Ovary (tissue), 7 donors: ENCODE measurements at regions not wholly inside any gene's neighbourhood (a gene's known extent, or its start where the extent isn't known, plus 50 kb on each side); places are given as distances from the start of the nearest gene placed in this dataset.

Source experiments
- DNase-seq, 5 donors: peaks; one replicate each; pipeline ENCODE4 v3.0.0-alpha.2; 2019 to 2020
- H3K27ac ChIP-seq, 2 donors: fragments of 200-600 bp; one replicate each; pipeline versions ENCODE4 v1.5.1 to v1.8.0; 2019 to 2022
- H3K27me3 ChIP-seq: fragments of 200-600 bp; one replicate; pipeline ENCODE4 v1.8.0; 2022
- H3K36me3 ChIP-seq: fragments of 200-600 bp; sonication (generic); one replicate; pipeline ENCODE4 v1.5.1; 2019
- H3K4me1 ChIP-seq: one replicate; pipeline ENCODE4 v1.8.1; 2013; ENCODE audit warnings: mild to moderate bottlenecking, moderate library complexity; ENCODE audit not compliant: insufficient read depth
- H3K4me3 ChIP-seq: fragments of 200-600 bp; sonication (generic); one replicate; pipeline ENCODE4 v1.5.1; 2017
- H3K9me3 ChIP-seq, 2 donors: fragments of 200-600 bp in 1 of 2; sonication (generic) in 1 of 2; one replicate each; pipeline versions ENCODE4 v1.5.1 to v1.8.1; 2013 to 2019; ENCODE audit warnings: mild to moderate bottlenecking in 1 of 2, moderate library complexity in 1 of 2
- EP300 ChIP-seq: sonication (generic); formaldehyde crosslinking; IDR thresholded peaks from one replicate; pipeline ENCODE4 v1.6.1; 2017; ENCODE audit warnings: antibody characterized with exemption
- POLR2A ChIP-seq: fragments of 450-650 bp; IDR thresholded peaks from one replicate; pipeline ENCODE4 v1.6.1; 2017; ENCODE audit warnings: antibody characterized with exemption, mild to moderate bottlenecking, moderate library complexity
- WGBS, 3 donors: extraction: QIAGEN DNeasy Blood & Tissue Kit in 1 of 3; methylation state at CpG; one replicate each; pipeline versions ENCODE4 v1.1.5 to v1.1.7; 2013 to 2017; 5-methylcytosine and 5-hydroxymethylcytosine counted together
- intact Hi-C, 4 donors: fragments of 100-400 bp; cut with DNase I; formaldehyde crosslinking; loops; one replicate each; pipeline versions ENCODE4 v1.11.0 to v1.15.1; 2022 to 2023
- TF ChIP-seq, protein P1 (sequence below), 3 donors: fragments of 450-650 bp in 2 of 3; fragments of 200-600 bp in 1 of 3; IDR thresholded peaks; one replicate each; pipeline versions ENCODE4 v1.5.1 to v1.8.0; 2016 to 2022; ENCODE audit warnings: antibody characterized with exemption in 3 of 3, mild to moderate bottlenecking in 1 of 3
- donor health status: DM: no; HTN: no; CAD: no; lungs with moderate emphysema.
- donor health status: DM: no; HTN: no; CAD: no.
- donor health status: Bipolar disorder and iron deficiency.
- donor health status: DM: no; HTN: no; CAD: no.
- donor health status: DM: yes; HTN: yes; CAD: no.

DNA sequence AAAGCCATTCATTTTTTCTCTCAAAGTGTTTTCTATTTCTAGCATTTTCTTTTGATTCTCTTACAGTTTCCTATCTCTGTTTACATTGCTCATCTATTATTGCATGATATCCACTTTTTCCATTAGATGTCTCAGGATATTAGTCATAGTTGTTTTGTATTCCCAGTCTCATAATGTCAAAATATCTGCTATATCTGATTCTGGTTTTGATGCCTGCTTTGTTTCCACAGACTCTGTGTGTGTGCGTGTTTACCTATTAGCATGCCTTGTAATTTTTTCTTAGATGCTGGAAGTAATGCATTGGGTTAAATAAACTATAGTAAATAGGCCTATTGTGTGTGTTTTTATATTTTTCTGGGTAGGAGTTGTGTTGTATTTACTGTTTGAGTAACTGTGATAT is 1126.3 kb downstream of the SORCS1 start:
- 91 to 94% (median 93%) methylated on average over 1 of the region's 1 CpG for whole genome bisulfite sequencing, 3 donors
- TF ChIP-seq POLR2A: no peak
- no peak for TF ChIP-seq EP300
- TF ChIP-seq, protein P1, sequence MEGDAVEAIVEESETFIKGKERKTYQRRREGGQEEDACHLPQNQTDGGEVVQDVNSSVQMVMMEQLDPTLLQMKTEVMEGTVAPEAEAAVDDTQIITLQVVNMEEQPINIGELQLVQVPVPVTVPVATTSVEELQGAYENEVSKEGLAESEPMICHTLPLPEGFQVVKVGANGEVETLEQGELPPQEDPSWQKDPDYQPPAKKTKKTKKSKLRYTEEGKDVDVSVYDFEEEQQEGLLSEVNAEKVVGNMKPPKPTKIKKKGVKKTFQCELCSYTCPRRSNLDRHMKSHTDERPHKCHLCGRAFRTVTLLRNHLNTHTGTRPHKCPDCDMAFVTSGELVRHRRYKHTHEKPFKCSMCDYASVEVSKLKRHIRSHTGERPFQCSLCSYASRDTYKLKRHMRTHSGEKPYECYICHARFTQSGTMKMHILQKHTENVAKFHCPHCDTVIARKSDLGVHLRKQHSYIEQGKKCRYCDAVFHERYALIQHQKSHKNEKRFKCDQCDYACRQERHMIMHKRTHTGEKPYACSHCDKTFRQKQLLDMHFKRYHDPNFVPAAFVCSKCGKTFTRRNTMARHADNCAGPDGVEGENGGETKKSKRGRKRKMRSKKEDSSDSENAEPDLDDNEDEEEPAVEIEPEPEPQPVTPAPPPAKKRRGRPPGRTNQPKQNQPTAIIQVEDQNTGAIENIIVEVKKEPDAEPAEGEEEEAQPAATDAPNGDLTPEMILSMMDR (IDR thresholded peaks at IDR 0.05): no peak
- intact Hi-C loops: no loop called here
- H3K4me1 ChIP-seq: no peaks in the 10 kb centered on the region
- H3K27me3 ChIP-seq: no peaks in the 10 kb centered on the region
- H3K9me3 ChIP-seq: no peaks in the 10 kb centered on the region
- no peak overlapping the region for H3K27ac ChIP-seq
- H3K4me3 ChIP-seq: no peak overlapping the region
- no peak for DNase-seq
- H3K36me3 ChIP-seq: no peaks in the 10 kb centered on the region

DNA sequence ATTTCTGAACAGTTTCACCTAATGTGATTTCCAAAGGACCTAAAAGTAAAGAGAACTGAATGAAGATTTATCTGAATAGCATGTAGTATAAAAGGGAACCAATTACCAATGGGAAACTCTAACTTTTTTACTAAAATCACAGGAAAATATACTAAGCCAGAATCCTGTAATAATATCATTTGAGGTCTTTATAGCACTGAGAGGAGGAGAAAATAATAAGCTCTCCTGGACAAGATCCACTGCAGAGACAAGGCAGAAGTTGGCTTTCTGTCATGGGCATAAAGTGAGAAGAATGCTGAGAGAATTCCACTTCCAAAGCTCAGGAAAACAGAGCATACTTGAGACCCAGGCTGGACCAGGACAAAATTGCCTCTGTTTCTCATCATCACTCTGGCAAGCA is 1131.4 kb downstream of the SORCS1 start:
- no peak for DNase-seq
- H3K9me3 ChIP-seq: no peaks in the 10 kb centered on the region
- no peak for TF ChIP-seq EP300
- TF ChIP-seq, protein P1 (IDR thresholded peaks at IDR 0.05): no peak
- TF ChIP-seq POLR2A: no peak
- H3K27me3 ChIP-seq: no peaks in the 10 kb centered on the region
- no peaks in the 10 kb centered on the region for H3K36me3 ChIP-seq
- H3K27ac ChIP-seq: no peak overlapping the region
- intact Hi-C loops: no loop called here
- H3K4me3 ChIP-seq: no peak overlapping the region
- H3K4me1 ChIP-seq: no peaks in the 10 kb centered on the region

DNA sequence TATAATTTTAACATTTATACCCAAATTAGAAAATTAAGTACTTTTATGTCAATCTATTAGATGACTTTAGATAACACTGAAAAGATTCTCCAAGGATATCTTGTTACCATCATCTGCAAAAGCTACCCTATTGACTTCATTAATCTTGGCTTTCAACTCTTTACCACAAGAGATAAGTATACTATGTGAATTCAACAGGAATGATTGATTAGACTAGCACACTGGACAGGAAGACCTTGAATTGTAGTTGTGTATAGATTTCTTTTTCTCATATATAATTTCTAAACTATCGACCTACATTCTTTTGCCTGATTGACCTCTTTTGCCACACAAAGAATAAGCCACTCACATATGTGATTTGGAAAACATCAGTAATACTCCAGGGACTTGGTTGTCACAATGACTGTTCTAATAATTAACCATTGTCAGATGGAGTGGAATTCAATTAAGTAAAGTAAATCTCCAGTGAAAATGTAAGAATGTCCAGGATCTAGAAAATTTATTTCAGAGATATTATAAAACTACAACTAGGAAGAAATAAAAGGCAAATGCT is 1132.0 kb downstream of the SORCS1 start:
- Histone ChIP-seq H3K4me3 (no peak overlapping the region), H3K4me1 (no peaks in the 10 kb centered on the region), H3K27me3 (no peaks in the 10 kb centered on the region), H3K27ac (no peak overlapping the region), H3K9me3 (no peaks in the 10 kb centered on the region), H3K36me3 (no peaks in the 10 kb centered on the region)
- intact Hi-C loops: no loop called here
- TF ChIP-seq EP300 (no peak), POLR2A (no peak)
- TF ChIP-seq, protein P1 (IDR thresholded peaks at IDR 0.05): no peak
- DNase-seq: no peak
- 30 to 47% (median 37%) methylated on average over 1 of the region's 1 CpG for WGBS, 3 donors

DNA sequence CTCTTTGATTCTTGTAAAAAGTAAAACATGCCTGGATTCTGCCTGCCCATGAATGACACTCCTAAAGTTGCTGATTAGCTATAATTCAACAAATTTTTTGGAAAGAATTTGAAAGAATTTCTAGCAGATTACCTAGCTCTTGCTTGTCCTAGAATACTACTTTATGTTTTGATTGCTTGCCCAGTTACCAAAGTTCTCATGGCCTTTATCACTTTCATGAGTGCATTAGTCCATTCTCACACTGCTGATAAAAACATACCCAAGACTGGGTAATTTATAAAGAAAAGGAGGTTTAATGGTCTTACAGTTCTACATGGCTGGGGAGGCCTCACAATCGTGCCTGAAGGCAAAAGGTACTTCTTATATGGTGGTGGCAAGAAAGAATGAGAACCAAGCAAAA is 1137.3 kb downstream of the SORCS1 start:
- intact Hi-C loops: no loop called here

More for the DNA sequence above, 1137.3 kb downstream of the SORCS1 start:
- Histone ChIP-seq H3K36me3 (no peaks in the 10 kb centered on the region), H3K27ac (no peak overlapping the region), H3K4me3 (no peak overlapping the region), H3K4me1 (no peaks in the 10 kb centered on the region), H3K27me3 (no peaks in the 10 kb centered on the region), H3K9me3 (no peaks in the 10 kb centered on the region)
- 50 to 70% (median 55%) methylated on average over 1 of the region's 1 CpG for WGBS, 3 donors
- DNase-seq: no peak
- TF ChIP-seq, protein P1 (IDR thresholded peaks at IDR 0.05): no peak
- TF ChIP-seq EP300 (no peak), POLR2A (no peak)
